Transverse colon (tissue), 4 donors: ENCODE measurements at regions not wholly inside any gene's neighbourhood (a gene's known extent, or its start where the extent isn't known, plus 50 kb on each side); places are given as distances from the start of the nearest gene placed in this dataset.

ENCODE experiments used
- POLR2AphosphoS5 ChIP-seq, 3 donors: sonication (generic); formaldehyde crosslinking; IDR thresholded peaks; one replicate each; pipeline ENCODE4 v1.6.1; 2016; ENCODE audit warnings: antibody characterized with exemption in 3 of 3
- TF ChIP-seq, protein P1 (sequence below), 5 experiments: fragments of 200-600 bp in 3 of 5; fragments of 450-650 bp in 2 of 5; sonication (generic) in 3 of 5; IDR thresholded peaks; 1 replicate in 2 of 5; 2 replicates in 3 of 5; pipeline ENCODE4 v1.5.1; 2016 to 2017; ENCODE audit warnings: antibody characterized with exemption in 5 of 5, inconsistent platforms in 3 of 5, mild to moderate bottlenecking in 2 of 5, moderate library complexity in 1 of 5

- TF ChIP-seq, protein P1, sequence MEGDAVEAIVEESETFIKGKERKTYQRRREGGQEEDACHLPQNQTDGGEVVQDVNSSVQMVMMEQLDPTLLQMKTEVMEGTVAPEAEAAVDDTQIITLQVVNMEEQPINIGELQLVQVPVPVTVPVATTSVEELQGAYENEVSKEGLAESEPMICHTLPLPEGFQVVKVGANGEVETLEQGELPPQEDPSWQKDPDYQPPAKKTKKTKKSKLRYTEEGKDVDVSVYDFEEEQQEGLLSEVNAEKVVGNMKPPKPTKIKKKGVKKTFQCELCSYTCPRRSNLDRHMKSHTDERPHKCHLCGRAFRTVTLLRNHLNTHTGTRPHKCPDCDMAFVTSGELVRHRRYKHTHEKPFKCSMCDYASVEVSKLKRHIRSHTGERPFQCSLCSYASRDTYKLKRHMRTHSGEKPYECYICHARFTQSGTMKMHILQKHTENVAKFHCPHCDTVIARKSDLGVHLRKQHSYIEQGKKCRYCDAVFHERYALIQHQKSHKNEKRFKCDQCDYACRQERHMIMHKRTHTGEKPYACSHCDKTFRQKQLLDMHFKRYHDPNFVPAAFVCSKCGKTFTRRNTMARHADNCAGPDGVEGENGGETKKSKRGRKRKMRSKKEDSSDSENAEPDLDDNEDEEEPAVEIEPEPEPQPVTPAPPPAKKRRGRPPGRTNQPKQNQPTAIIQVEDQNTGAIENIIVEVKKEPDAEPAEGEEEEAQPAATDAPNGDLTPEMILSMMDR (IDR thresholded peaks at IDR 0.05), result no peak
- TF ChIP-seq POLR2AphosphoS5 (IDR thresholded peaks at IDR 0.05), result no peak
Measured at GRCh38 chr20:48205281-48205782, 420.1 kb upstream of the SULF2 start.
